ENCODE measurements at regions not wholly inside any gene's neighbourhood (a gene's known extent, or its start where the extent isn't known, plus 50 kb on each side); places are given as distances from the start of the nearest gene placed in this dataset.
"Not testable (repeated sequence)": the region's sequence is repeated elsewhere in the genome, so short reads cannot be mapped to it uniquely, and the experiment has no call there.

- not testable (repeated sequence) for DNase-seq
Observed at GRCh38 chr2:131828633-131829455, 301.2 kb downstream of the CCDC74A start.

GRCh38 chr2:131829456-131830241 is 302.0 kb downstream of the CCDC74A start:
- not testable (repeated sequence) for DNase-seq

- not testable (repeated sequence) for DNase-seq
Observed at GRCh38 chr2:131830242-131830945, 302.7 kb downstream of the CCDC74A start.

GRCh38 chr2:131830946-131831310 is 303.2 kb downstream of the CCDC74A start:
- not testable (repeated sequence) for DNase-seq

GRCh38 chr2:131831450-131832208 is 303.9 kb downstream of the CCDC74A start:
- not testable (repeated sequence) for DNase-seq

- DNase-seq, result not testable (repeated sequence)
Observed at GRCh38 chr2:131832209-131832780, 304.6 kb downstream of the CCDC74A start.

GRCh38 chr2:131832917-131833316 is 305.2 kb downstream of the CCDC74A start:
- DNase-seq, result not testable (repeated sequence)

GRCh38 chr2:131833367-131834202 is 305.9 kb downstream of the CCDC74A start:
- DNase-seq, result not testable (repeated sequence)

- DNase-seq, result not testable (repeated sequence)
Observed at GRCh38 chr2:131834203-131835020, 306.7 kb downstream of the CCDC74A start.

GRCh38 chr2:131835022-131835421 is 307.3 kb downstream of the CCDC74A start:
- DNase-seq, result not testable (repeated sequence)

- DNase-seq, result no peak
Observed at GRCh38 chr2:131835621-131836091, 308.0 kb downstream of the CCDC74A start.

- not testable (repeated sequence) for DNase-seq
Observed at GRCh38 chr2:131836116-131836515, 308.4 kb downstream of the CCDC74A start.

- not testable (repeated sequence) for DNase-seq
Observed at GRCh38 chr2:131844044-131844443, 316.4 kb downstream of the CCDC74A start.

GRCh38 chr2:131856202-131856601 is 305.6 kb downstream of the ANKRD30BL start:
- not testable (repeated sequence) for DNase-seq

- DNase-seq, result not testable (repeated sequence)
Observed at GRCh38 chr2:131858197-131858596, 303.6 kb downstream of the ANKRD30BL start.
